ENCODE measurements at regions not wholly inside any gene's neighbourhood (a gene's known extent, or its start where the extent isn't known, plus 50 kb on each side); places are given as distances from the start of the nearest gene placed in this dataset.

GRCh38 chr12:118513611-118514010, 137.3 kb downstream of the SUDS3 start:
- peaks cover 12% of the 10 kb centered on the region for H3K9me3 Mint-ChIP-seq

GRCh38 chr12:118514297-118514696, 137.9 kb downstream of the SUDS3 start:
- Histone ChIP-seq H3K36me3 (ENCODE audit: control insufficient read depth, insufficient read depth, low read length) (no peaks in the 10 kb centered on the region), H3K4me3 (ENCODE audit: low read length) (no peak overlapping the region), H3K27me3 (ENCODE audit: control insufficient read depth, insufficient read depth, low read length, poor library complexity, severe bottlenecking) (no peaks in the 10 kb centered on the region), H3K4me1 (ENCODE audit: control insufficient read depth, insufficient read depth, low read length) (peaks cover 1% of the 10 kb centered on the region), H3K9ac (ENCODE audit: extremely low read depth, low read length, poor library complexity, severe bottlenecking) (no peak overlapping the region), H3K27ac (ENCODE audit: low read depth, low read length) (no peak overlapping the region), H3K9me3 (ENCODE audit: control insufficient read depth, low read length) (peaks cover 14% of the 10 kb centered on the region)
- Mint-ChIP-seq H3K4me3 (no peak overlapping the region), H3K27me3 (ENCODE audit: insufficient read depth) (no peaks in the 10 kb centered on the region), H3K36me3 (ENCODE audit: low read depth) (no peaks in the 10 kb centered on the region), H3K9me3 (peaks cover 12% of the 10 kb centered on the region), H3K27ac (no peak overlapping the region), H3K4me1 (peaks cover 4% of the 10 kb centered on the region)
- 97% methylated on average over 2 of the region's 3 CpGs; no CpG with 5 or more reads in 1 of the 2 experiments for WGBS, 2 experiments (ENCODE audit: insufficient coverage in 1 of 2, insufficient read length in 1 of 2)
- DNase-seq = no peak
- TF ChIP-seq, protein P1, sequence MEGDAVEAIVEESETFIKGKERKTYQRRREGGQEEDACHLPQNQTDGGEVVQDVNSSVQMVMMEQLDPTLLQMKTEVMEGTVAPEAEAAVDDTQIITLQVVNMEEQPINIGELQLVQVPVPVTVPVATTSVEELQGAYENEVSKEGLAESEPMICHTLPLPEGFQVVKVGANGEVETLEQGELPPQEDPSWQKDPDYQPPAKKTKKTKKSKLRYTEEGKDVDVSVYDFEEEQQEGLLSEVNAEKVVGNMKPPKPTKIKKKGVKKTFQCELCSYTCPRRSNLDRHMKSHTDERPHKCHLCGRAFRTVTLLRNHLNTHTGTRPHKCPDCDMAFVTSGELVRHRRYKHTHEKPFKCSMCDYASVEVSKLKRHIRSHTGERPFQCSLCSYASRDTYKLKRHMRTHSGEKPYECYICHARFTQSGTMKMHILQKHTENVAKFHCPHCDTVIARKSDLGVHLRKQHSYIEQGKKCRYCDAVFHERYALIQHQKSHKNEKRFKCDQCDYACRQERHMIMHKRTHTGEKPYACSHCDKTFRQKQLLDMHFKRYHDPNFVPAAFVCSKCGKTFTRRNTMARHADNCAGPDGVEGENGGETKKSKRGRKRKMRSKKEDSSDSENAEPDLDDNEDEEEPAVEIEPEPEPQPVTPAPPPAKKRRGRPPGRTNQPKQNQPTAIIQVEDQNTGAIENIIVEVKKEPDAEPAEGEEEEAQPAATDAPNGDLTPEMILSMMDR (conservative IDR thresholded peaks at IDR 0.05) = no peak

More at GRCh38 chr12:118513611-118514010, 137.3 kb downstream of the SUDS3 start:
- Histone ChIP-seq H3K9me3 (ENCODE audit: control insufficient read depth, low read length) (peaks cover 14% of the 10 kb centered on the region), H3K36me3 (ENCODE audit: control insufficient read depth, insufficient read depth, low read length) (no peaks in the 10 kb centered on the region), H3K9ac (ENCODE audit: extremely low read depth, low read length, poor library complexity, severe bottlenecking) (no peak overlapping the region), H3K27ac (ENCODE audit: low read depth, low read length) (no peak overlapping the region), H3K4me1 (ENCODE audit: control insufficient read depth, insufficient read depth, low read length) (no peaks in the 10 kb centered on the region), H3K4me3 (ENCODE audit: low read length) (no peak overlapping the region), H3K27me3 (ENCODE audit: control insufficient read depth, insufficient read depth, low read length, poor library complexity, severe bottlenecking) (no peaks in the 10 kb centered on the region)
- Mint-ChIP-seq H3K36me3 (ENCODE audit: low read depth) (no peaks in the 10 kb centered on the region), H3K4me3 (no peak overlapping the region), H3K27me3 (ENCODE audit: insufficient read depth) (no peaks in the 10 kb centered on the region), H3K27ac (no peak overlapping the region), H3K4me1 (peaks cover 8% of the 10 kb centered on the region)
- DNase-seq = peak; percentile 58
- TF ChIP-seq, protein P1 (conservative IDR thresholded peaks at IDR 0.05) = no peak
- 75 to 82% methylated on average over 4 of the region's 4 CpGs for WGBS, 2 experiments (ENCODE audit: insufficient coverage in 1 of 2, insufficient read length in 1 of 2)

DNA sequence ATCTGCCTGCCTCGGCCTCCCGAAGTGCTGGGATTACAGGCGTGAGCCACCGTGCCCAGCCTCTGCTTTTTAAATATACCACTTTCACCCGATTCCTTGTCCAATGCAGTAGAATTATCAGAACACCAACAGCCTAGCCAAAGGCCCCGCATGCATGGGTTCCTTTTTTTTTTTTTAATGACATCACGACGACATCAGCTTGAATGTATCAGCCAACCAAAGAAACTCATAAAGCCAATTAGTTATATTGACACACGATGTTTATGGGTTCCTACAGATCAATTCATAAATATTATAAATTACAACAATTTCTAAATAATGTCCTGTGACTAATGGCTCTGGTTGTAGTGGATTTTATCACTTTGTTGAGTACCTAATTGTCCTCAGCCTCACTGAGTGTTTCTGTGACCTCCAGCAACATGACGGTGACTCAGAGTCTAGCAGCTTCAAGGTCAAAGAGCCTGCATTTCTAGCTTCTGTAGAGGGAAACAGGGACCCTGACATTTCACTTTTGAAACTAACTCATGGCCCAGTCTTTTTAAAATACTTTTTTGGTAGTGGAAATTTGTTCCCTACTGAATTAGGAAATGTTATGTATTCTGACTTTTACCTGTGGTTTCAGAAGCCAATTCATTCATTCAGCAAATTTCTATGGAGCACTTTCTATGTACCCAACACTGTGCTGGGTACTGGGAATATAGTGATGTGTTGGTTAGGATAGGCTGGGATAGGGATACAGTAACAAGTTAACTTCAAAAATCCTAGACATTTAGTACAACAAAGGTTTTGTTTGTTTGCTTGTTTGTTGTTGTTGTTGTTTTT, 144.1 kb downstream of the SUDS3 start:
- H3K9me3 ChIP-seq (ENCODE audit: control insufficient read depth, low read length) = no peaks in the 10 kb centered on the region
- H3K36me3 ChIP-seq (ENCODE audit: control insufficient read depth, insufficient read depth, low read length) = no peaks in the 10 kb centered on the region
- 89 to 92% methylated on average over 6 to 9 of the region's 10 CpGs for WGBS, 2 experiments (ENCODE audit: insufficient coverage in 1 of 2, insufficient read length in 1 of 2)
- no peak overlapping the region for H3K4me3 Mint-ChIP-seq
- no peak overlapping the region for H3K4me3 ChIP-seq (ENCODE audit: low read length)
- peaks cover 10% of the 10 kb centered on the region for H3K4me1 ChIP-seq (ENCODE audit: control insufficient read depth, insufficient read depth, low read length)
- H3K27me3 Mint-ChIP-seq (ENCODE audit: insufficient read depth) = peaks cover 1% of the 10 kb centered on the region
- no peaks in the 10 kb centered on the region for H3K27me3 ChIP-seq (ENCODE audit: control insufficient read depth, insufficient read depth, low read length, poor library complexity, severe bottlenecking)
- no peaks in the 10 kb centered on the region for H3K9me3 Mint-ChIP-seq
- TF ChIP-seq, protein P1 (conservative IDR thresholded peaks at IDR 0.05) = no peak
- no peak for DNase-seq
- peak overlapping the region; percentile 7 for H3K9ac ChIP-seq (ENCODE audit: extremely low read depth, low read length, poor library complexity, severe bottlenecking)
- no peaks in the 10 kb centered on the region for H3K36me3 Mint-ChIP-seq (ENCODE audit: low read depth)
- H3K27ac ChIP-seq (ENCODE audit: low read depth, low read length) = peak overlapping the region; percentile 25
- H3K27ac Mint-ChIP-seq = peak overlapping the region; percentile 46
- peaks cover 16% of the 10 kb centered on the region for H3K4me1 Mint-ChIP-seq
